NCI-H2227 (cell line): ENCODE measurements at regions not wholly inside any gene's neighbourhood (a gene's known extent, or its start where the extent isn't known, plus 50 kb on each side); places are given as distances from the start of the nearest gene placed in this dataset.
"Not testable (repeated sequence)": the region's sequence is repeated elsewhere in the genome, so short reads cannot be mapped to it uniquely, and the experiment has no call there.

Experiments used
- DNase-seq: peaks from one replicate; lab custom pipeline; 2025; ENCODE audit not compliant: unreplicated experiment; lab: John Stamatoyannopoulos, UW

GRCh38 chr2:107687073-107687472, 139.6 kb upstream of the RGPD4 start:
- DNase-seq = no peak

GRCh38 chr2:107688135-107688534, 138.6 kb upstream of the RGPD4 start:
- no peak for DNase-seq

- no peak for DNase-seq
Observed at GRCh38 chr2:107693604-107694003, 133.1 kb upstream of the RGPD4 start.

- DNase-seq = no peak
Observed at GRCh38 chr2:107694667-107695066, 132.0 kb upstream of the RGPD4 start.

GRCh38 chr2:107697385-107697784, 129.3 kb upstream of the RGPD4 start:
- DNase-seq = no peak

- DNase-seq = no peak
Observed at GRCh38 chr2:107698861-107699260, 127.8 kb upstream of the RGPD4 start.

GRCh38 chr2:107700073-107700472, 126.6 kb upstream of the RGPD4 start:
- DNase-seq = no peak

- no peak for DNase-seq
Observed at GRCh38 chr2:107711941-107712340, 114.8 kb upstream of the RGPD4 start.

GRCh38 chr2:107712857-107713256, 113.8 kb upstream of the RGPD4 start:
- no peak for DNase-seq

GRCh38 chr2:107717661-107718060, 109.0 kb upstream of the RGPD4 start:
- no peak for DNase-seq

GRCh38 chr2:107719141-107719540, 107.6 kb upstream of the RGPD4 start:
- no peak for DNase-seq

- DNase-seq = no peak
Observed at GRCh38 chr2:107719836-107720235, 106.9 kb upstream of the RGPD4 start.

- no peak for DNase-seq
Observed at GRCh38 chr2:107721178-107721577, 105.5 kb upstream of the RGPD4 start.

- no peak for DNase-seq
Observed at GRCh38 chr2:107721586-107721985, 105.1 kb upstream of the RGPD4 start.

GRCh38 chr2:107725824-107726223, 100.9 kb upstream of the RGPD4 start:
- DNase-seq = not testable (repeated sequence)

- DNase-seq = no peak
Observed at GRCh38 chr2:107727318-107727717, 99.4 kb upstream of the RGPD4 start.

GRCh38 chr2:107728586-107728985, 98.1 kb upstream of the RGPD4 start:
- no peak for DNase-seq

GRCh38 chr2:107729440-107729839, 97.3 kb upstream of the RGPD4 start:
- DNase-seq = no peak

GRCh38 chr2:107730898-107731297, 95.8 kb upstream of the RGPD4 start:
- no peak for DNase-seq

GRCh38 chr2:107731435-107731834, 95.3 kb upstream of the RGPD4 start:
- no peak for DNase-seq

GRCh38 chr2:107735201-107735600, 91.5 kb upstream of the RGPD4 start:
- no peak for DNase-seq

- no peak for DNase-seq
Observed at GRCh38 chr2:107737756-107738155, 88.9 kb upstream of the RGPD4 start.

- no peak for DNase-seq
Observed at GRCh38 chr2:107738266-107738665, 88.4 kb upstream of the RGPD4 start.

- no peak for DNase-seq
Observed at GRCh38 chr2:107740300-107740699, 86.4 kb upstream of the RGPD4 start.
